H1 (cell line): ENCODE measurements at regions not wholly inside any gene's neighbourhood (a gene's known extent, or its start where the extent isn't known, plus 50 kb on each side); places are given as distances from the start of the nearest gene placed in this dataset.

Experiments used
- CTCF ChIA-PET: fragments of 300-600 bp; sonication (Branson Sonifier 250); formaldehyde crosslinking; loops from one replicate; lab custom pipeline; 2021; ENCODE audit not compliant: partially characterized antibody; lab: Charles Lee
- POLR2A ChIA-PET: fragments of 300-600 bp; sonication (Branson Sonifier 250); formaldehyde crosslinking; loops from one replicate; lab custom pipeline; 2021; ENCODE audit warnings: inconsistent platforms; ENCODE audit not compliant: partially characterized antibody; lab: Charles Lee
- DNase-seq, 2 experiments: peaks; one replicate each; pipeline versions ENCODE4 v3.0.0 to v3.0.0-alpha.2; 2010 to 2022; ENCODE audit warnings: low spot score in 2 of 2, low read depth in 1 of 2, mixed read lengths in 1 of 2
- FAIRE-seq: peaks from 2 replicates; lab custom pipeline; 2011; peaks lifted over from hg19 to GRCh38; lab: Jason Lieb, UNC
- H2AFZ ChIP-seq: 2 replicates; pipeline ENCODE4 v1.8.1; 2012; ENCODE audit warnings: low read length, inconsistent platforms
- H2AK5ac ChIP-seq: 2 replicates; pipeline ENCODE4 v1.6.1; 2013; ENCODE audit warnings: low read depth, low read length
- H2BK120ac ChIP-seq: replicated peaks from 2 replicates; pipeline ENCODE3; 2013; ENCODE audit warnings: low read depth, low read length, inconsistent platforms
- H2BK12ac ChIP-seq: 2 replicates; pipeline ENCODE4 v1.6.1; 2013; ENCODE audit warnings: low read depth, low read length
- H2BK15ac ChIP-seq: 2 replicates; pipeline ENCODE4 v1.6.1; 2013; ENCODE audit warnings: low read length
- H2BK20ac ChIP-seq: 2 replicates; pipeline ENCODE4 v1.6.1; 2013; ENCODE audit warnings: low read length
- H2BK5ac ChIP-seq: 2 replicates; pipeline ENCODE4 v1.6.1; 2013; ENCODE audit warnings: low read depth, low read length
- H3K14ac ChIP-seq: 2 replicates; pipeline ENCODE4 v1.6.1; 2013; ENCODE audit warnings: inconsistent platforms; ENCODE audit not compliant: insufficient read length
- H3K18ac ChIP-seq: 2 replicates; pipeline ENCODE4 v1.6.1; 2013; ENCODE audit warnings: low read length; ENCODE audit errors: extremely low read depth
- H3K23ac ChIP-seq: 2 replicates; pipeline ENCODE4 v1.6.1; 2013; ENCODE audit warnings: inconsistent platforms; ENCODE audit not compliant: insufficient read length
- H3K23me2 ChIP-seq: 2 replicates; pipeline ENCODE4 v1.6.1; 2013; ENCODE audit warnings: low read depth, low read length
- H3K27ac ChIP-seq: 2 replicates; pipeline ENCODE4 v1.6.1; 2011; ENCODE audit warnings: low read depth, low read length, inconsistent platforms
- H3K27me3 ChIP-seq, 4 experiments: replicated peaks in 1 of 4; 1 replicate in 1 of 4; 2 replicates in 3 of 4; pipeline versions ENCODE4 v1.6.1 to v1.8.1; 2011 to 2013; ENCODE audit warnings: low read length in 3 of 4, mild to moderate bottlenecking in 3 of 4, inconsistent platforms in 2 of 4, mixed read lengths in 2 of 4, moderate library complexity in 1 of 4; ENCODE audit not compliant: control insufficient read depth in 3 of 4, insufficient read depth in 3 of 4; ENCODE audit errors: extremely low read depth in 1 of 4
- H3K36me3 ChIP-seq, 4 experiments: 2 replicates each; pipeline versions ENCODE4 v1.6.1 to v1.8.1; 2011 to 2013; ENCODE audit warnings: mild to moderate bottlenecking in 4 of 4, low read length in 3 of 4, moderate library complexity in 2 of 4, control low read depth in 1 of 4, inconsistent platforms in 1 of 4; ENCODE audit not compliant: insufficient read depth in 4 of 4, control insufficient read depth in 2 of 4
- H3K4ac ChIP-seq: replicated peaks from 2 replicates; pipeline ENCODE3; 2013; ENCODE audit warnings: low read length, low read depth, mixed read lengths, inconsistent platforms; ENCODE audit not compliant: insufficient read length
- H3K4me1 ChIP-seq, 4 experiments: replicated peaks in 1 of 4; 1 replicate in 1 of 4; 2 replicates in 3 of 4; pipeline versions ENCODE4 v1.6.1 to v1.8.1; 2011 to 2013; ENCODE audit warnings: low read length in 3 of 4, inconsistent platforms in 2 of 4, mixed read lengths in 1 of 4; ENCODE audit not compliant: insufficient read depth in 4 of 4, control insufficient read depth in 3 of 4
- H3K4me2 ChIP-seq, 2 experiments: 2 replicates each; pipeline versions ENCODE4 v1.6.1 to v1.8.1; 2011 to 2013; ENCODE audit warnings: low read depth in 2 of 2, low read length in 2 of 2, control low read depth in 1 of 2, inconsistent platforms in 1 of 2, mild to moderate bottlenecking in 1 of 2; ENCODE audit not compliant: insufficient read depth in 1 of 2
- H3K4me3 ChIP-seq, 4 experiments: fragments of 200-600, 300-600 bp in 1 of 4; sonication (generic), shearing (Covaris generic), sonication (Bioruptor Twin) in 1 of 4; 2 replicates each; pipeline versions ENCODE4 v1.5.1 to v1.8.1; 2011 to 2016; ENCODE audit warnings: low read length in 4 of 4, low read depth in 3 of 4, control low read depth in 2 of 4, inconsistent platforms in 2 of 4, mild to moderate bottlenecking in 2 of 4, mixed read lengths in 1 of 4, moderate library complexity in 1 of 4; ENCODE audit not compliant: insufficient read depth in 2 of 4; ENCODE audit errors: extremely low read depth in 1 of 4
- H3K56ac ChIP-seq: replicated peaks from 2 replicates; pipeline ENCODE3; 2013; ENCODE audit warnings: low read depth, mild to moderate bottlenecking, mixed read lengths, low read length, inconsistent platforms; ENCODE audit not compliant: insufficient read length
- H3K79me1 ChIP-seq: 2 replicates; pipeline ENCODE4 v1.6.1; 2013; ENCODE audit warnings: low read depth, low read length, control low read depth
- H3K79me2 ChIP-seq, 2 experiments: 2 replicates each; pipeline versions ENCODE4 v1.6.1 to v1.8.1; 2012 to 2013; ENCODE audit warnings: low read length in 2 of 2, mild to moderate bottlenecking in 2 of 2, inconsistent platforms in 1 of 2; ENCODE audit not compliant: insufficient read depth in 2 of 2, control insufficient read depth in 1 of 2
- H3K9ac ChIP-seq, 4 experiments: replicated peaks in 1 of 4; 1 replicate in 1 of 4; 2 replicates in 3 of 4; pipeline versions ENCODE4 v1.6.1 to v1.8.1; 2011 to 2013; ENCODE audit warnings: low read depth in 3 of 4, low read length in 3 of 4, control low read depth in 2 of 4, mild to moderate bottlenecking in 2 of 4, moderate library complexity in 2 of 4, inconsistent platforms in 1 of 4; ENCODE audit errors: extremely low read depth in 1 of 4
- H3K9me3 ChIP-seq, 2 experiments: 2 replicates each; pipeline versions ENCODE4 v1.6.1 to v1.8.1; 2012 to 2013; ENCODE audit warnings: mild to moderate bottlenecking in 2 of 2, moderate library complexity in 2 of 2, control low read depth in 1 of 2, inconsistent platforms in 1 of 2, low read depth in 1 of 2, low read length in 1 of 2, mixed read lengths in 1 of 2; ENCODE audit not compliant: insufficient read depth in 2 of 2
- H4K20me1 ChIP-seq, 2 experiments: replicated peaks in 1 of 2; 2 replicates each; pipeline versions ENCODE3 to v1.8.1; 2011 to 2013; ENCODE audit warnings: inconsistent platforms in 2 of 2, low read length in 2 of 2, mild to moderate bottlenecking in 1 of 2; ENCODE audit not compliant: insufficient read depth in 2 of 2, control insufficient read depth in 1 of 2
- H4K5ac ChIP-seq: 2 replicates; pipeline ENCODE4 v1.6.1; 2013; ENCODE audit warnings: low read length, low read depth, mixed read lengths, inconsistent platforms; ENCODE audit not compliant: insufficient read length
- H4K8ac ChIP-seq: 2 replicates; pipeline ENCODE4 v1.8.0; 2013; ENCODE audit warnings: mild to moderate bottlenecking, moderate library complexity, low read length, inconsistent platforms; ENCODE audit not compliant: insufficient read depth; ENCODE audit errors: extremely low read depth
- H4K91ac ChIP-seq: replicated peaks from 2 replicates; pipeline ENCODE3; 2013; ENCODE audit warnings: low read length, mixed read lengths, inconsistent platforms; ENCODE audit not compliant: insufficient read length
- ATF3 ChIP-seq: IDR thresholded peaks from 2 replicates; pipeline ENCODE4 v1.6.1; 2011; ENCODE audit warnings: low read depth, mild to moderate bottlenecking, low read length; ENCODE audit not compliant: insufficient read depth
- CBX8 ChIP-seq: fragments of 300-800, 300-1000 bp; sonication (generic); IDR thresholded peaks from 2 replicates; pipeline ENCODE4 v1.7.1; 2016; ENCODE audit warnings: low read depth, low read length, borderline replicate concordance
- CHD1 ChIP-seq: IDR thresholded peaks from 2 replicates; pipeline ENCODE4 v1.6.1; 2012; ENCODE audit warnings: low read depth, low read length, improper control_type of control experiment
- CTBP2 ChIP-seq: IDR thresholded peaks from 2 replicates; pipeline ENCODE4 v1.7.0; 2011; ENCODE audit warnings: borderline replicate concordance, mild to moderate bottlenecking, moderate library complexity, mixed read lengths, low read length; ENCODE audit not compliant: insufficient read depth, insufficient read length
- GABPA ChIP-seq: IDR thresholded peaks from 2 replicates; pipeline ENCODE4 v1.6.1; 2011; ENCODE audit warnings: mild to moderate bottlenecking, low read length, moderate library complexity, borderline replicate concordance; ENCODE audit not compliant: insufficient read depth
- JUND ChIP-seq: IDR thresholded peaks from 2 replicates; pipeline ENCODE4 v1.6.1; 2011; ENCODE audit warnings: mild to moderate bottlenecking, improper control_type of control experiment, low read length
- KDM1A ChIP-seq: fragments of 200-600, 300-600 bp; sonication (generic); IDR thresholded peaks from 2 replicates; pipeline ENCODE4 v1.7.1; 2016; ENCODE audit warnings: mild to moderate bottlenecking, low read length, borderline replicate concordance
- KDM5A ChIP-seq: fragments of 200-600 bp; IDR thresholded peaks from 2 replicates; pipeline ENCODE4 v1.7.1; 2012; ENCODE audit warnings: mild to moderate bottlenecking, low read length, inconsistent platforms, mixed read lengths
- PHF8 ChIP-seq: fragments of 200-600 bp; sonication (generic); conservative IDR thresholded peaks from 2 replicates; pipeline ENCODE4 v1.7.1; 2012; ENCODE audit warnings: low read depth, mild to moderate bottlenecking, inconsistent platforms, low read length, moderate library complexity
- RBBP5 ChIP-seq: IDR thresholded peaks from 2 replicates; pipeline ENCODE4 v1.7.1; 2012; ENCODE audit warnings: low read depth, mild to moderate bottlenecking, inconsistent platforms, low read length, moderate library complexity, borderline replicate concordance
- SIN3A ChIP-seq, 2 experiments: IDR thresholded peaks in 1 of 2; conservative IDR thresholded peaks in 1 of 2; 2 replicates each; pipeline ENCODE4 v1.6.1; 2011 to 2012; ENCODE audit warnings: low read length in 2 of 2, improper control_type of control experiment in 1 of 2, low read depth in 1 of 2, mild to moderate bottlenecking in 1 of 2
- SIX5 ChIP-seq: IDR thresholded peaks from 2 replicates; pipeline ENCODE4 v1.6.1; 2011; ENCODE audit warnings: mild to moderate bottlenecking, low read depth, low read length
- SUZ12 ChIP-seq: fragments of 200-600 bp; sonication (generic); IDR thresholded peaks from 2 replicates; pipeline ENCODE4 v1.6.1; 2012; ENCODE audit warnings: mild to moderate bottlenecking, inconsistent platforms, low read length, moderate library complexity, mixed read lengths
- TAF7 ChIP-seq: optimal IDR thresholded peaks from 2 replicates; pipeline ENCODE3; 2011; ENCODE audit warnings: low read depth, mild to moderate bottlenecking, inconsistent platforms, low read length, moderate library complexity, borderline replicate concordance
- YY1 ChIP-seq: IDR thresholded peaks from 2 replicates; pipeline ENCODE4 v1.6.1; 2011; ENCODE audit warnings: low read depth, mild to moderate bottlenecking, low read length
- WGBS, 2 experiments: shearing (Covaris generic) in 1 of 2; methylation state at CpG; one replicate each; pipeline versions ENCODE4 v1.1.6 to v1.1.7; 2013 to 2015; ENCODE audit warnings: low lambda C conversion rate in 2 of 2, mixed read lengths in 2 of 2, inconsistent platforms in 1 of 2, low coverage in 1 of 2, missing lambda C conversion rate in 1 of 2; ENCODE audit not compliant: insufficient replicate concordance in 2 of 2, insufficient coverage in 1 of 2, insufficient read length in 1 of 2; ENCODE audit errors: extremely low coverage in 1 of 2, missing lambda C conversion rate in 1 of 2; 5-methylcytosine and 5-hydroxymethylcytosine counted together

GRCh38 chr10:3282674-3283017 is 110.1 kb upstream of the PITRM1 start:
- Histone ChIP-seq H3K23me2 (no peaks in the 10 kb centered on the region), H3K36me3 (no peaks in the 10 kb centered on the region), H3K14ac (no peak overlapping the region), H2AFZ (no peak overlapping the region), H2BK120ac (no peak overlapping the region), H4K91ac (no peak overlapping the region), H3K4me2 (no peak overlapping the region), H3K4ac (no peak overlapping the region), H3K9me3 (no peaks in the 10 kb centered on the region), H3K79me1 (no peaks in the 10 kb centered on the region), H2BK15ac (no peak overlapping the region), H3K9ac (no peak overlapping the region), H4K8ac (no peak overlapping the region), H3K4me1 (no peaks in the 10 kb centered on the region), H2AK5ac (no peak overlapping the region), H4K20me1 (no peaks in the 10 kb centered on the region), H3K27me3 (no peaks in the 10 kb centered on the region), H3K56ac (no peak overlapping the region), H2BK20ac (no peak overlapping the region), H4K5ac (no peak overlapping the region), H3K79me2 (no peaks in the 10 kb centered on the region), H3K4me3 (no peak overlapping the region), H3K18ac (no peak overlapping the region), H3K23ac (no peak overlapping the region), H2BK5ac (no peak overlapping the region), H2BK12ac (no peak overlapping the region), H3K27ac (no peak overlapping the region)
- TF ChIP-seq TAF7 (no peak), PHF8 (no peak), KDM1A (no peak), CHD1 (no peak), CBX8 (no peak), SIX5 (no peak), ATF3 (no peak), YY1 (no peak), JUND (no peak), RBBP5 (no peak), CTBP2 (no peak), SUZ12 (no peak), KDM5A (no peak), SIN3A (conservative IDR thresholded peaks at IDR 0.05 in 1 of 2, IDR thresholded peaks at IDR 0.05 in 1 of 2; ENCODE audit: low read depth in 1 of 2, low read length in 2 of 2) (no peak), GABPA (no peak)
- FAIRE-seq = no peak
- DNase-seq = no peak
- ChIA-PET CTCF (interaction anchor here (0.7 to 2.7 kb wide), 4 partner anchors 10 to 922 kb away, joined by 3 to 7 read pairs (median 3); no protein-coding TSS in a partner anchor), POLR2A (no interaction called here)
- 96% methylated on average over 1 of the region's 1 CpG; no CpG with 5 or more reads in 1 of the 2 experiments for WGBS, 2 experiments
